ENCODE measurements at regions not wholly inside any gene's neighbourhood (a gene's known extent, or its start where the extent isn't known, plus 50 kb on each side); places are given as distances from the start of the nearest gene placed in this dataset.

DNA sequence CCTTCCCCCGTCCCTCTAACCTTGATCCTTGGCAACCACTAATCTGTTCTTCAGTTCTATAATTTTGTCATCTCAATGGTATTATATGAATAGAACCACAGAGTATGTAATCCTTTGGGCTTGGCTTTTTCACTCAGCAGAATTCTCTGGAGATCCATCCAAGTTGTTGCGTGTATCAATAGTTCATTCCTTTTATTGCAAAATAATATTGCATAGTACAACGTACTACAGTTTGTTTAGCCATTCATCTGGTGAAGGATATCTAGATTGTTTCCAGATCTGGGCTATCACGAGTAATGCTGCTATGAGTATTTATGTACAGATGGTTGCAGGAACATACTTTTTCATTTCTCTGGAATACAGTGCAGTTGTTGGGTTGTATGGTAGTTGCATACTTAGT is 76.2 kb downstream of the PLXNA1 start:
- Histone ChIP-seq H3F3A (replicated peaks; ENCODE audit: low read depth) (no peaks in the 10 kb centered on the region), H3K27ac (ENCODE audit: low read depth) (no peak overlapping the region), H3K4me1 (ENCODE audit: insufficient read depth) (no peaks in the 10 kb centered on the region), H3K9me2 (ENCODE audit: insufficient read depth) (no peaks in the 10 kb centered on the region), H3K4me2 (no peak overlapping the region), H2AFZ (no peak overlapping the region), H3K27me3 (ENCODE audit: insufficient read depth) (no peaks in the 10 kb centered on the region), H3K4me3 (no peak overlapping the region), H3K36me3 (ENCODE audit: insufficient read depth) (no peaks in the 10 kb centered on the region), H3K79me2 (replicated peaks; ENCODE audit: insufficient read depth) (no peaks in the 10 kb centered on the region), H4K20me1 (replicated peaks; ENCODE audit: insufficient read depth) (no peaks in the 10 kb centered on the region)
- TF ChIP-seq ZNF114 (CRISPR knock-in tag; IDR thresholded peaks at IDR 0.05) = no peak
- no peak for TF ChIP-seq CREB1 (CRISPR knock-in tag; IDR thresholded peaks at IDR 0.05; ENCODE audit: low read depth)
- no peak for TF ChIP-seq ETS1 (IDR thresholded peaks at IDR 0.05)
- no peak for TF ChIP-seq REST (IDR thresholded peaks at IDR 0.05; ENCODE audit: unreplicated experiment)
- TF ChIP-seq ZNF331 (CRISPR knock-in tag; IDR thresholded peaks at IDR 0.05; ENCODE audit: low read depth) = no peak
- TF ChIP-seq EZH2phosphoT487 (IDR thresholded peaks at IDR 0.05; ENCODE audit: unreplicated experiment) = no peak
- TF ChIP-seq NANOG (IDR thresholded peaks at IDR 0.05; ENCODE audit: borderline replicate concordance) = no peak
- no peak for TF ChIP-seq ZNF462 (CRISPR knock-in tag; IDR thresholded peaks at IDR 0.05)
- TF ChIP-seq JUNB (IDR thresholded peaks at IDR 0.05; ENCODE audit: unreplicated experiment) = no peak
- TF ChIP-seq EZH2 (IDR thresholded peaks at IDR 0.05; ENCODE audit: low read depth, unreplicated experiment) = no peak
- TF ChIP-seq STAT1 (IDR thresholded peaks at IDR 0.05; ENCODE audit: unreplicated experiment) = no peak
- no peak for TF ChIP-seq CTCF (conservative IDR thresholded peaks at IDR 0.05; ENCODE audit: low read depth in 2 of 2)
- TF ChIP-seq POLR2AphosphoS5 (IDR thresholded peaks at IDR 0.05; ENCODE audit: low read depth) = no peak
- H3K27me3 Mint-ChIP-seq (ENCODE audit: insufficient read depth, low read depth, poor library complexity) = peaks cover 6% of the 10 kb centered on the region
- H3K36me3 Mint-ChIP-seq (ENCODE audit: low read depth) = peaks cover 9% of the 10 kb centered on the region; the same call in 2 of the 3 replicates
- peaks cover 18% of the 10 kb centered on the region for H3K9me3 Mint-ChIP-seq
- peaks cover 5% of the 10 kb centered on the region; the same call in 2 of the 3 replicates for H3K4me1 Mint-ChIP-seq
- H3K27ac Mint-ChIP-seq = no peak overlapping the region
- no peak overlapping the region for H3K4me3 Mint-ChIP-seq
- ATAC-seq (no peak), DNase-seq (ENCODE audit: low spot score) (no peak)

Data from GM23338 (cell line).